Stomach smooth muscle (tissue), 2 donors: ENCODE measurements at regions not wholly inside any gene's neighbourhood (a gene's known extent, or its start where the extent isn't known, plus 50 kb on each side); places are given as distances from the start of the nearest gene placed in this dataset.
"Not testable (repeated sequence)": the region's sequence is repeated elsewhere in the genome, so short reads cannot be mapped to it uniquely, and the experiment has no call there.

ENCODE experiments used
- H3K27ac ChIP-seq: one replicate; pipeline ENCODE4 v1.7.0; 2013; ENCODE audit warnings: mild to moderate bottlenecking, low read length, inconsistent platforms
- H3K27me3 ChIP-seq, 2 donors: one replicate each; pipeline ENCODE4 v1.7.0; 2013; ENCODE audit warnings: low read length in 2 of 2; ENCODE audit not compliant: insufficient read depth in 2 of 2, control insufficient read depth in 1 of 2
- H3K36me3 ChIP-seq, 2 donors: one replicate each; pipeline ENCODE4 v1.7.0; 2013; ENCODE audit warnings: low read length in 2 of 2; ENCODE audit not compliant: control insufficient read depth in 2 of 2, insufficient read depth in 2 of 2
- H3K4me1 ChIP-seq: one replicate; pipeline ENCODE4 v1.7.0; 2013; ENCODE audit warnings: low read length; ENCODE audit not compliant: control insufficient read depth, insufficient read depth
- H3K4me3 ChIP-seq, 2 donors: one replicate each; pipeline ENCODE4 v1.7.0; 2013; ENCODE audit warnings: low read length in 2 of 2
- H3K9ac ChIP-seq, 2 donors: one replicate each; pipeline ENCODE4 v1.7.0; 2013; ENCODE audit warnings: low read length in 2 of 2, mild to moderate bottlenecking in 1 of 2
- H3K9me3 ChIP-seq, 2 donors: one replicate each; pipeline ENCODE4 v1.7.0; 2013; ENCODE audit warnings: low read length in 2 of 2; ENCODE audit not compliant: control insufficient read depth in 2 of 2
- donor health status: healthy.
- donor health status: Pancreatic carcinoma.

GRCh38 chr14:88951370-88951769 lies 126.9 kb downstream of the TTC8 start:
- H3K27ac ChIP-seq, result no peak overlapping the region
- H3K27me3 ChIP-seq, result no peaks in the 10 kb centered on the region
- no peaks in the 10 kb centered on the region for H3K4me1 ChIP-seq
- no peak overlapping the region for H3K9ac ChIP-seq
- no peak overlapping the region for H3K4me3 ChIP-seq
- no peaks in the 10 kb centered on the region for H3K36me3 ChIP-seq
- no peaks in the 10 kb centered on the region for H3K9me3 ChIP-seq

GRCh38 chr14:88952901-88953300 lies 128.4 kb downstream of the TTC8 start:
- no peak overlapping the region for H3K9ac ChIP-seq
- no peak overlapping the region for H3K4me3 ChIP-seq
- no peaks in the 10 kb centered on the region for H3K36me3 ChIP-seq
- H3K27ac ChIP-seq, result no peak overlapping the region
- H3K9me3 ChIP-seq, result no peaks in the 10 kb centered on the region
- no peaks in the 10 kb centered on the region for H3K4me1 ChIP-seq
- no peaks in the 10 kb centered on the region for H3K27me3 ChIP-seq

DNA sequence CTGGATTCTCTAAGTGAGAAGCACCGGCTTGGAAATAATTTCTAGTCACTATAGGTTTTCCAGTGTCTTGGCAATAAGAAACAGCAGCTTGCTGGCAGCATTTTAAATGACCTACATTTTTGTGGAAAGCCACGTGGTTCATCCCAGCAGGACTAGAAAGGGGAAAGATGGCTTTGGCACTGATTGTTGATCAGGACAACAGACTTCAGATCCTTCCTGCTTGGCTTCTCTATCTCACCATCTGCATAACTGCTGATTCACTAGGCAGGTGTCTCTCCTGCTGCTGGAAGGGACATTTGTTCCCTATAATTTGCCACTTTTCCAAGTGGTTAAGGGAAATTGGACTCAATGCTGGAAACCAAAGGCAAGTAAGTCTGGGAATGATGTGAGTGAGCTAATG lies 131.0 kb downstream of the TTC8 start:
- Histone ChIP-seq H3K9ac (no peak overlapping the region), H3K4me3 (no peak overlapping the region), H3K9me3 (no peaks in the 10 kb centered on the region), H3K4me1 (no peaks in the 10 kb centered on the region), H3K27me3 (no peaks in the 10 kb centered on the region), H3K27ac (no peak overlapping the region), H3K36me3 (no peaks in the 10 kb centered on the region)

GRCh38 chr14:88960496-88960895 lies 136.0 kb downstream of the TTC8 start:
- Histone ChIP-seq H3K9me3 (no peaks in the 10 kb centered on the region), H3K9ac (no peak overlapping the region), H3K4me3 (no peak overlapping the region), H3K27me3 (no peaks in the 10 kb centered on the region), H3K4me1 (no peaks in the 10 kb centered on the region), H3K36me3 (no peaks in the 10 kb centered on the region), H3K27ac (no peak overlapping the region)

GRCh38 chr14:88961214-88961613 lies 136.8 kb downstream of the TTC8 start:
- Histone ChIP-seq H3K27me3 (no peaks in the 10 kb centered on the region), H3K36me3 (no peaks in the 10 kb centered on the region), H3K9me3 (no peaks in the 10 kb centered on the region), H3K9ac (no peak overlapping the region), H3K27ac (no peak overlapping the region), H3K4me1 (no peaks in the 10 kb centered on the region), H3K4me3 (no peak overlapping the region)

- H3K4me1 ChIP-seq, result no peaks in the 10 kb centered on the region
- H3K36me3 ChIP-seq, result no peaks in the 10 kb centered on the region
- H3K27me3 ChIP-seq, result no peaks in the 10 kb centered on the region
- no peak overlapping the region for H3K9ac ChIP-seq
- H3K27ac ChIP-seq, result no peak overlapping the region
- H3K4me3 ChIP-seq, result no peak overlapping the region
- H3K9me3 ChIP-seq, result no peaks in the 10 kb centered on the region
These were observed 137.9 kb downstream of the TTC8 start for GRCh38 chr14:88962356-88962755.

GRCh38 chr14:88967299-88967698 lies 142.8 kb downstream of the TTC8 start:
- no peaks in the 10 kb centered on the region for H3K9me3 ChIP-seq
- no peak overlapping the region for H3K27ac ChIP-seq
- no peaks in the 10 kb centered on the region for H3K4me1 ChIP-seq
- no peak overlapping the region for H3K9ac ChIP-seq
- no peaks in the 10 kb centered on the region for H3K36me3 ChIP-seq
- no peaks in the 10 kb centered on the region for H3K27me3 ChIP-seq
- H3K4me3 ChIP-seq, result no peak overlapping the region

DNA sequence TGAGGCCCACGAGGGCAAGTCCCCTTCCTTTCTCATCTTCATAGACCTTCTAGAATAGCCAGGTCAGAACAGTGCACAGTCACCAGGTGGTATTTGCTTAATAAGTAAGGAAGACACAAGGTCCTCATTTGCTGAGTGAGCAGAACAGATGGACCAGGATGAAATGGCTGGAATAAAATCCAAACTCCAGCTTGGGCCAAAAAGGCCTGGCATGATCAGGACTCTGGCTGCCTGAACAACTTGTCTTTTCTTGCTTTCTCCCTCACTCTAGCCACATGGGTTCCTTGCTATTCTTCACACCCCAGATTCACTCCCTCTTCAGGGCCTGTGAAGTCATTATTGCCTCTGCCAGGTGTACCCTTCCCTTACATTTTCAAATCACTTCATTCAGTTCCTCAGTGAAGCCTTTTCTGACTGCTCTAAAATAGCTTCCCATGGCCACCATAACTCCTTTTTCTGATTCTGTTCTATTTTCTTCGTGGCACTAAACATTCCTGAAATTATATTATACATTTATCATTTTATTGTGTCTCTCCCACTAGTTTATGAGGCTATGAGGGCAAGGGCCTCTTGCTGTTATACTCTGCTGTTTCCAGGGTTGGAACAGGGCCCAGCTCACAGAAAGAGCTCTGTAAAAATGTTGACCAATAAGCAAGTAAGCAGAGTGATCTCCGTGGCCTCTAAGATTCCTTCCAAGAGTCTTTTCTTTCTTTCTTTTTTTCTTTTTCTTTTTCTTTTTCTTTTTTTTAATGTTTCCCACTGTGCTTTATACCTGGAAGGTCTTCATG lies 150.8 kb downstream of the TTC8 start:
- H3K9ac ChIP-seq, result no peak overlapping the region
- peaks cover 4 to 6% of the 10 kb centered on the region in 2 donors for H3K9me3 ChIP-seq
- H3K27me3 ChIP-seq, result peaks cover 0 to 8% of the 10 kb centered on the region in 2 donors
- H3K27ac ChIP-seq, result no peak overlapping the region
- H3K36me3 ChIP-seq, result no peaks in the 10 kb centered on the region
- no peak overlapping the region for H3K4me3 ChIP-seq
- H3K4me1 ChIP-seq, result no peaks in the 10 kb centered on the region

GRCh38 chr14:88975926-88976325 lies 151.5 kb downstream of the TTC8 start:
- H3K9me3 ChIP-seq, result peaks cover 4 to 9% of the 10 kb centered on the region in 2 donors
- no peak overlapping the region for H3K27ac ChIP-seq
- H3K27me3 ChIP-seq, result peaks cover 0 to 8% of the 10 kb centered on the region in 2 donors
- no peaks in the 10 kb centered on the region for H3K36me3 ChIP-seq
- H3K9ac ChIP-seq, result no peak overlapping the region
- H3K4me1 ChIP-seq, result no peaks in the 10 kb centered on the region
- H3K4me3 ChIP-seq, result no peak overlapping the region

- not testable (repeated sequence) for H3K36me3 ChIP-seq, H3K4me3 ChIP-seq, H3K27me3 ChIP-seq, H3K27ac ChIP-seq, H3K4me1 ChIP-seq, H3K9ac ChIP-seq
- H3K9me3 ChIP-seq, result peaks cover 4 to 11% of the 10 kb centered on the region in 2 donors
These were observed 156.5 kb downstream of the TTC8 start for GRCh38 chr14:88980907-88981306.

GRCh38 chr14:88981948-88982347 lies 157.5 kb downstream of the TTC8 start:
- H3K4me3 ChIP-seq, result no peak overlapping the region
- H3K4me1 ChIP-seq, result no peaks in the 10 kb centered on the region
- peaks cover 0 to 8% of the 10 kb centered on the region in 2 donors for H3K27me3 ChIP-seq
- no peak overlapping the region for H3K9ac ChIP-seq
- no peak overlapping the region for H3K27ac ChIP-seq
- H3K36me3 ChIP-seq, result no peaks in the 10 kb centered on the region
- H3K9me3 ChIP-seq, result peaks cover 4 to 11% of the 10 kb centered on the region in 2 donors
